Gastrocnemius medialis (tissue), 4 donors: ENCODE measurements at regions not wholly inside any gene's neighbourhood (a gene's known extent, or its start where the extent isn't known, plus 50 kb on each side); places are given as distances from the start of the nearest gene placed in this dataset.

Source experiments
- ATAC-seq, 2 donors: fragments of 150-250 bp; one replicate each; pipeline ENCODE4 v1.9.1; 2016
- DNase-seq, 2 donors: peaks; one replicate each; pipeline ENCODE4 v3.0.0-alpha.2; 2019
- H3K27ac ChIP-seq, 4 donors: fragments of 200-600 bp; sonication (generic); 1 replicate in 1 of 4; 2 replicates in 3 of 4; pipeline ENCODE4 v1.5.1; 2016 to 2018; ENCODE audit warnings: mild to moderate bottlenecking in 2 of 4, moderate library complexity in 1 of 4
- H3K27me3 ChIP-seq, 3 donors: fragments of 200-600 bp; sonication (generic) in 2 of 3; 1 replicate in 1 of 3; 2 replicates in 2 of 3; pipeline versions ENCODE4 v1.5.1 to v1.6.0; 2016 to 2019; ENCODE audit warnings: mild to moderate bottlenecking in 1 of 3, moderate library complexity in 1 of 3
- H3K36me3 ChIP-seq, 2 donors: fragments of 200-600 bp; sonication (generic) in 1 of 2; one replicate each; pipeline ENCODE4 v1.5.1; 2017 to 2018
- H3K4me1 ChIP-seq, 2 donors: fragments of 200-600 bp; sonication (generic) in 1 of 2; one replicate each; pipeline ENCODE4 v1.5.1; 2016 to 2017; ENCODE audit warnings: mild to moderate bottlenecking in 2 of 2
- H3K4me3 ChIP-seq, 4 donors: fragments of 200-600 bp; sonication (generic) in 3 of 4; 1 replicate in 1 of 4; 2 replicates in 3 of 4; pipeline ENCODE4 v1.5.1; 2016 to 2019; ENCODE audit warnings: mild to moderate bottlenecking in 2 of 4
- H3K9me3 ChIP-seq, 3 donors: fragments of 200-600 bp; sonication (generic) in 2 of 3; 1 replicate in 1 of 3; 2 replicates in 2 of 3; pipeline ENCODE4 v1.5.1; 2016 to 2019
- POLR2A ChIP-seq, 2 donors: fragments of 450-650 bp; IDR thresholded peaks; one replicate each; pipeline ENCODE4 v1.6.1; 2017; ENCODE audit warnings: antibody characterized with exemption in 2 of 2, mild to moderate bottlenecking in 2 of 2, moderate library complexity in 2 of 2
- in situ Hi-C, 4 donors: fragments of 200-750 bp; cut with MboI; loops; one replicate each; pipeline versions ENCODE4 v1.15.0 to v1.8.0; 2017; ENCODE audit warnings: low sequenced_read_pairs in 4 of 4
- intact Hi-C: fragments of 100-400 bp; cut with DNase I; formaldehyde crosslinking; loops from one replicate; pipeline ENCODE4 v1.15.1; 2023; ENCODE audit warnings: low total_unique reads
- TF ChIP-seq, protein P1 (sequence below), 5 experiments: fragments of 450-650 bp in 3 of 5; fragments of 200-600 bp in 2 of 5; sonication (generic) in 2 of 5; IDR thresholded peaks in 4 of 5; conservative IDR thresholded peaks in 1 of 5; 1 replicate in 4 of 5; 2 replicates in 1 of 5; pipeline ENCODE4 v1.5.1; 2016 to 2019; ENCODE audit warnings: antibody characterized with exemption in 5 of 5, mild to moderate bottlenecking in 3 of 5, moderate library complexity in 3 of 5

DNA sequence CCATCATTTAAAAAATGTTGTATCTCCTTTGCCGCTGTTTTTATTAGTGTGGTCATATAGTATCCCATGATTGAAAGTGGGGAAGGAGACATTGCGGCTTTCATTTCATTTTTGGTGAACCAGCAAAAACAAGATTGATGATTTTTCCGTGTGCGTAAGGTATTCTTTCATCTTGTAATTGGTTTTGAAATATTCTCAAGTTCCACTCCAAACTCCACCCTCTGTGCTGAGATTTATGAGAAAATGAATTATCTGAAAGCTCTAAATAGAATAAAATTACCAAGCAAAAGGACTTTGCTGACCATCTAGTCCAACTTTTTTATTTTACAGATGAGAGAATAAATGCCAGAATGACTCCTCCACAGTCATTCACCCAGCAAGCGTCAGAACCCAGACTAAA lies 103.1 kb upstream of the MPDZ start:
- H3K27ac ChIP-seq, result no peak overlapping the region
- H3K4me1 ChIP-seq, result no peaks in the 10 kb centered on the region
- no peaks in the 10 kb centered on the region for H3K36me3 ChIP-seq
- H3K27me3 ChIP-seq, result no peaks in the 10 kb centered on the region
- no peak for DNase-seq
- no peak for TF ChIP-seq POLR2A (IDR thresholded peaks at IDR 0.05)
- TF ChIP-seq, protein P1, sequence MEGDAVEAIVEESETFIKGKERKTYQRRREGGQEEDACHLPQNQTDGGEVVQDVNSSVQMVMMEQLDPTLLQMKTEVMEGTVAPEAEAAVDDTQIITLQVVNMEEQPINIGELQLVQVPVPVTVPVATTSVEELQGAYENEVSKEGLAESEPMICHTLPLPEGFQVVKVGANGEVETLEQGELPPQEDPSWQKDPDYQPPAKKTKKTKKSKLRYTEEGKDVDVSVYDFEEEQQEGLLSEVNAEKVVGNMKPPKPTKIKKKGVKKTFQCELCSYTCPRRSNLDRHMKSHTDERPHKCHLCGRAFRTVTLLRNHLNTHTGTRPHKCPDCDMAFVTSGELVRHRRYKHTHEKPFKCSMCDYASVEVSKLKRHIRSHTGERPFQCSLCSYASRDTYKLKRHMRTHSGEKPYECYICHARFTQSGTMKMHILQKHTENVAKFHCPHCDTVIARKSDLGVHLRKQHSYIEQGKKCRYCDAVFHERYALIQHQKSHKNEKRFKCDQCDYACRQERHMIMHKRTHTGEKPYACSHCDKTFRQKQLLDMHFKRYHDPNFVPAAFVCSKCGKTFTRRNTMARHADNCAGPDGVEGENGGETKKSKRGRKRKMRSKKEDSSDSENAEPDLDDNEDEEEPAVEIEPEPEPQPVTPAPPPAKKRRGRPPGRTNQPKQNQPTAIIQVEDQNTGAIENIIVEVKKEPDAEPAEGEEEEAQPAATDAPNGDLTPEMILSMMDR (IDR thresholded peaks at IDR 0.05 in 4 of 5, conservative IDR thresholded peaks at IDR 0.05 in 1 of 5), result no peak
- ATAC-seq, result no peak
- intact Hi-C loops, result no loop called here
- in situ Hi-C loops, result no loop called here
- H3K9me3 ChIP-seq, result no peaks in the 10 kb centered on the region
- no peak overlapping the region for H3K4me3 ChIP-seq

DNA sequence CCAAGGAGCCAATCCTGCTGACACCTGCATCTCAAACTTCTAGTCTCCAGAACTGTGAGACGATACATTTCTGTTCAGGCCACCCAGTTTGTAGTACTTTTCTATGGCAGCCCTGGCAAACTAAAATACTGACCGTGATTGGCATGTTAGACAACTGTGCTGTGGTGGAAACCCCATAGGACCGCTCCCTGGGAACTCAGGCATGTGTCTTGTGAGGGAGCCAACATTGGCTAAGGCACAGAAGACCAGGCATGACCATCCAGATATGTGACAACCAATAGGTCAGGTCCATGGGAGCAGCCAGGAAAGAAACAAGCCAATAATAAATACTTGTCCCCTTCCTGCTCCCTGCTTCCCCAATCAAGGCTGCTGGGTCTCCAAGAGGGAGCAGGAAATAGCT lies 101.4 kb upstream of the MPDZ start:
- ATAC-seq (no peak), DNase-seq (no peak)
- TF ChIP-seq, protein P1 (IDR thresholded peaks at IDR 0.05 in 4 of 5, conservative IDR thresholded peaks at IDR 0.05 in 1 of 5), result no peak
- in situ Hi-C loops (no loop called here), intact Hi-C loops (no loop called here)
- no peaks in the 10 kb centered on the region for H3K27me3 ChIP-seq
- H3K9me3 ChIP-seq, result no peaks in the 10 kb centered on the region
- H3K4me3 ChIP-seq, result no peak overlapping the region
- no peaks in the 10 kb centered on the region for H3K4me1 ChIP-seq
- H3K27ac ChIP-seq, result no peak overlapping the region
- no peaks in the 10 kb centered on the region for H3K36me3 ChIP-seq

- H3K9me3 ChIP-seq, result no peaks in the 10 kb centered on the region
- intact Hi-C loops (no loop called here), in situ Hi-C loops (no loop called here)
- no peak for ATAC-seq
- no peak for TF ChIP-seq POLR2A (IDR thresholded peaks at IDR 0.05)
- TF ChIP-seq, protein P1 (IDR thresholded peaks at IDR 0.05 in 4 of 5, conservative IDR thresholded peaks at IDR 0.05 in 1 of 5), result no peak
- H3K4me3 ChIP-seq, result no peak overlapping the region
- DNase-seq, result no peak
- H3K36me3 ChIP-seq, result no peaks in the 10 kb centered on the region
- H3K4me1 ChIP-seq, result no peaks in the 10 kb centered on the region
- no peaks in the 10 kb centered on the region for H3K27me3 ChIP-seq
- no peak overlapping the region for H3K27ac ChIP-seq
These were observed 98.7 kb upstream of the MPDZ start for GRCh38 chr9:13378154-13378553.

GRCh38 chr9:13377171-13377925 lies 97.9 kb upstream of the MPDZ start:
- in situ Hi-C loops, result no loop called here

More at GRCh38 chr9:13377171-13377925, 97.9 kb upstream of the MPDZ start:
- TF ChIP-seq, protein P1 (IDR thresholded peaks at IDR 0.05 in 4 of 5, conservative IDR thresholded peaks at IDR 0.05 in 1 of 5), result no peak
- no peak for TF ChIP-seq POLR2A (IDR thresholded peaks at IDR 0.05)
- Histone ChIP-seq H3K36me3 (no peaks in the 10 kb centered on the region), H3K9me3 (no peaks in the 10 kb centered on the region), H3K4me1 (no peaks in the 10 kb centered on the region), H3K27me3 (no peaks in the 10 kb centered on the region), H3K4me3 (no peak overlapping the region), H3K27ac (no peak overlapping the region)
- ATAC-seq (no peak), DNase-seq (no peak)
- intact Hi-C loops, result no loop called here
